NB4 (cell line): ENCODE measurements at regions not wholly inside any gene's neighbourhood (a gene's known extent, or its start where the extent isn't known, plus 50 kb on each side); places are given as distances from the start of the nearest gene placed in this dataset.

Source experiments
- POLR2A ChIP-seq: IDR thresholded peaks from 2 replicates; pipeline ENCODE4 v1.6.1; 2011; ENCODE audit warnings: mild to moderate bottlenecking; ENCODE audit not compliant: insufficient read length; ENCODE audit errors: extremely low read depth
- TF ChIP-seq, protein P1 (sequence below): IDR thresholded peaks from one replicate; pipeline ENCODE4 v1.5.1; 2012; ENCODE audit warnings: low read depth, low read length

DNA sequence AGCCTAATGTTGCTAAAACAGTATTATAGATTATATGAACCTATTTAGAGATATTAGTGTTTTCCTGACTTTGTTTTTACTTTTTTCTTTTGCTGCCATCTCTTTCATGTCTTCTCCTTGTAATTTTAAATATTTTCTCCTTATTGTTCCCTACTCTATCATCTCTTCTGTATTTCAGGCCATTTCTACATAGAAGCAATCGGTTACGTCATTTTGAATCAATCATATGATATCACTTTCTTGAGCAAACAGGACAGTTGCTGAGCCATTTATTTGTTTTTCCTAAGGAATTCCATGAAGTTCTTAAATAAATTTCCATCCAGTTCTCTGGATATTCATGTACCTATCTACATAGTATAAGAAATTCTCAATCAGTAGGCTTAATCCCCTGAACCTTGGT is 287.2 kb downstream of the NUF2 start:
- TF ChIP-seq, protein P1, sequence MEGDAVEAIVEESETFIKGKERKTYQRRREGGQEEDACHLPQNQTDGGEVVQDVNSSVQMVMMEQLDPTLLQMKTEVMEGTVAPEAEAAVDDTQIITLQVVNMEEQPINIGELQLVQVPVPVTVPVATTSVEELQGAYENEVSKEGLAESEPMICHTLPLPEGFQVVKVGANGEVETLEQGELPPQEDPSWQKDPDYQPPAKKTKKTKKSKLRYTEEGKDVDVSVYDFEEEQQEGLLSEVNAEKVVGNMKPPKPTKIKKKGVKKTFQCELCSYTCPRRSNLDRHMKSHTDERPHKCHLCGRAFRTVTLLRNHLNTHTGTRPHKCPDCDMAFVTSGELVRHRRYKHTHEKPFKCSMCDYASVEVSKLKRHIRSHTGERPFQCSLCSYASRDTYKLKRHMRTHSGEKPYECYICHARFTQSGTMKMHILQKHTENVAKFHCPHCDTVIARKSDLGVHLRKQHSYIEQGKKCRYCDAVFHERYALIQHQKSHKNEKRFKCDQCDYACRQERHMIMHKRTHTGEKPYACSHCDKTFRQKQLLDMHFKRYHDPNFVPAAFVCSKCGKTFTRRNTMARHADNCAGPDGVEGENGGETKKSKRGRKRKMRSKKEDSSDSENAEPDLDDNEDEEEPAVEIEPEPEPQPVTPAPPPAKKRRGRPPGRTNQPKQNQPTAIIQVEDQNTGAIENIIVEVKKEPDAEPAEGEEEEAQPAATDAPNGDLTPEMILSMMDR = no peak
- no peak for TF ChIP-seq POLR2A
